ENCODE measurements at regions not wholly inside any gene's neighbourhood (a gene's known extent, or its start where the extent isn't known, plus 50 kb on each side); places are given as distances from the start of the nearest gene placed in this dataset.

- DNase-seq = no peak
Measured at GRCh38 chr2:19416083-19416482, 57.7 kb upstream of the OSR1 start.

- no peak for DNase-seq
Measured at GRCh38 chr2:19409046-19409445, 50.6 kb upstream of the OSR1 start.

- no peak for DNase-seq
Measured at GRCh38 chr2:19408592-19408991, 50.2 kb upstream of the OSR1 start.
